ENCODE measurements at regions not wholly inside any gene's neighbourhood (a gene's known extent, or its start where the extent isn't known, plus 50 kb on each side); places are given as distances from the start of the nearest gene placed in this dataset.

DNA sequence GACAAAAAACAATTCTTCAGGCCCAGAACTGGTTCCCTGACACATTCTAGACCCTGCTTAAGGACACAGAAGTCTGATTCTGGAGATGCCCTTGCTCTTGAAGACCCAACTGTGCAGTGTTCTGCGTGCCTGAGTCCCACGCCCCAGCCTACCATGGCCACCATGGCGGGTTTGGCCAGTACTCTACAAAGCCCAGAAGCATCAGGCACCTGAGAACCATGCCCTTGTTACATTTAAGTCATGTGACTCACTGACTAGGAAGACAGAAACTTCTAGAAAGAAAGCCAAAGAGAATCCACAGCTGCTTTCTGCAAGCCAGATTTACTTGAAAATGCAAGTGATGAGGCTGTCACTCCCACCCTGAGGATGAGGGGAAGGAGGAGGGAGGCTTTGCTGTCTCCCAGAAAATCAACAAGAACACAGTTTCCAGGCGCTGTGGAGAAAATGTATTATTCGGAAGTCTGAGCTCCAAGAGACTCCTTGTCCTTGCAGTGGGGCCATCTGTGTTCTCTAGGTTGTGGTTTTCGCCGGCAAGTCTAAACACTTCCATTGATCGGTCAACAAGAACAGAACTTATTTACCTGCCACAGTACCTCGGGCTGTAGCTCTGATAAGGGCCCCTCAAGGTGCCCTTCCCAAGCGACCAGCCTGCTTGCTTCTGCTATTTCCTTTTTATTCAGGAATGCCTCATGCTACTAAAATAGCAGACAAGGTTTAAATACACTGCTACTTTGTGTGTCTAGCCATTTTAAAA, 81.3 kb upstream of the DMRT1 start:
- H3K9me1 ChIP-seq (replicated peaks; ENCODE audit: control insufficient read depth, extremely low read depth, insufficient read depth, low read length): no peaks in the 10 kb centered on the region
- FAIRE-seq: no peak
- H3K79me2 ChIP-seq (ENCODE audit: control insufficient read depth, insufficient read depth, low read length): no peaks in the 10 kb centered on the region
- H3K4me3 ChIP-seq (replicated peaks in 1 of 3; ENCODE audit: insufficient read depth in 1 of 3, low read depth in 1 of 3, low read length in 3 of 3): no peak overlapping the region
- no peaks in the 10 kb centered on the region for H3K27me3 ChIP-seq (ENCODE audit: control insufficient read depth in 2 of 2, insufficient read depth in 2 of 2, low read length in 2 of 2)
- intact Hi-C loops (cut with micrococcal nuclease): loop anchor here (5.0 kb wide), 2 partner anchors 42 to 247 kb away; no protein-coding TSS in a partner anchor
- ChIA-PET POLR2A (no interaction called here), CTCF (interaction anchor here (1.2 to 1.7 kb wide), 2 partner anchors 8 to 146 kb away, joined by 3 to 5 read pairs; no protein-coding TSS in a partner anchor)
- DNase-seq (ENCODE audit: low read depth, low spot score): no peak
- H3K4me2 ChIP-seq (ENCODE audit: insufficient read depth, low read length): no peak overlapping the region
- no peaks in the 10 kb centered on the region for H4K20me1 ChIP-seq (replicated peaks; ENCODE audit: control insufficient read depth, extremely low read depth, insufficient read depth, low read length)
- BruUV-seq (replicated peaks): no TSS peak
- no peak for TF ChIP-seq FOS (IDR thresholded peaks at IDR 0.05; ENCODE audit: borderline replicate concordance, insufficient read depth, low read length)
- TF ChIP-seq, protein P1, sequence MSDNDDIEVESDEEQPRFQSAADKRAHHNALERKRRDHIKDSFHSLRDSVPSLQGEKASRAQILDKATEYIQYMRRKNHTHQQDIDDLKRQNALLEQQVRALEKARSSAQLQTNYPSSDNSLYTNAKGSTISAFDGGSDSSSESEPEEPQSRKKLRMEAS (IDR thresholded peaks at IDR 0.05; ENCODE audit: insufficient read depth, insufficient read length): no peak
- TF ChIP-seq MYC (IDR thresholded peaks at IDR 0.05; ENCODE audit: low read depth, low read length): no peak
- no peak for TF ChIP-seq POLR2A (IDR thresholded peaks at IDR 0.05; ENCODE audit: low read depth, low read length)
- no peak for TF ChIP-seq GATA2 (IDR thresholded peaks at IDR 0.05; ENCODE audit: insufficient read depth, insufficient read length, low read depth, low read length)
- TF ChIP-seq, protein P2, sequence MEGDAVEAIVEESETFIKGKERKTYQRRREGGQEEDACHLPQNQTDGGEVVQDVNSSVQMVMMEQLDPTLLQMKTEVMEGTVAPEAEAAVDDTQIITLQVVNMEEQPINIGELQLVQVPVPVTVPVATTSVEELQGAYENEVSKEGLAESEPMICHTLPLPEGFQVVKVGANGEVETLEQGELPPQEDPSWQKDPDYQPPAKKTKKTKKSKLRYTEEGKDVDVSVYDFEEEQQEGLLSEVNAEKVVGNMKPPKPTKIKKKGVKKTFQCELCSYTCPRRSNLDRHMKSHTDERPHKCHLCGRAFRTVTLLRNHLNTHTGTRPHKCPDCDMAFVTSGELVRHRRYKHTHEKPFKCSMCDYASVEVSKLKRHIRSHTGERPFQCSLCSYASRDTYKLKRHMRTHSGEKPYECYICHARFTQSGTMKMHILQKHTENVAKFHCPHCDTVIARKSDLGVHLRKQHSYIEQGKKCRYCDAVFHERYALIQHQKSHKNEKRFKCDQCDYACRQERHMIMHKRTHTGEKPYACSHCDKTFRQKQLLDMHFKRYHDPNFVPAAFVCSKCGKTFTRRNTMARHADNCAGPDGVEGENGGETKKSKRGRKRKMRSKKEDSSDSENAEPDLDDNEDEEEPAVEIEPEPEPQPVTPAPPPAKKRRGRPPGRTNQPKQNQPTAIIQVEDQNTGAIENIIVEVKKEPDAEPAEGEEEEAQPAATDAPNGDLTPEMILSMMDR (IDR thresholded peaks at IDR 0.05; ENCODE audit: extremely low read depth in 1 of 2, insufficient read depth in 1 of 2, low read depth in 1 of 2, low read length in 2 of 2): no peak
- TF ChIP-seq POLR2AphosphoS5 (IDR thresholded peaks at IDR 0.05; ENCODE audit: insufficient read depth, low read depth, low read length): no peak
- H3K9ac ChIP-seq (replicated peaks; ENCODE audit: extremely low read depth, insufficient read depth, low read length): no peak overlapping the region
- H2AFZ ChIP-seq (ENCODE audit: low read depth, low read length): no peak overlapping the region
- H3K4me1 ChIP-seq (ENCODE audit: control insufficient read depth, extremely low read depth, insufficient read depth, low read length): peaks cover 13% of the 10 kb centered on the region
- H3K36me3 ChIP-seq (ENCODE audit: control insufficient read depth in 2 of 2, extremely low read depth in 1 of 2, insufficient read depth in 2 of 2, low read length in 2 of 2): no peaks in the 10 kb centered on the region
- no peak overlapping the region for H3K27ac ChIP-seq (ENCODE audit: insufficient read depth, low read depth, low read length)
- dilution Hi-C loops (cut with MboI; ENCODE audit: extremely low pct_ligation_motif_present, low sequenced_read_pairs): loop anchor here (25.0 kb wide), 1 partner anchor 148 kb away; no protein-coding TSS in a partner anchor
- no peaks in the 10 kb centered on the region for H3K9me3 ChIP-seq (replicated peaks; ENCODE audit: control insufficient read depth, insufficient read depth, low read length)

Measured in endothelial cell of umbilical vein (primary cell).